ENCODE measurements at regions not wholly inside any gene's neighbourhood (a gene's known extent, or its start where the extent isn't known, plus 50 kb on each side); places are given as distances from the start of the nearest gene placed in this dataset.
"Not testable (repeated sequence)": the region's sequence is repeated elsewhere in the genome, so short reads cannot be mapped to it uniquely, and the experiment has no call there.

DNA sequence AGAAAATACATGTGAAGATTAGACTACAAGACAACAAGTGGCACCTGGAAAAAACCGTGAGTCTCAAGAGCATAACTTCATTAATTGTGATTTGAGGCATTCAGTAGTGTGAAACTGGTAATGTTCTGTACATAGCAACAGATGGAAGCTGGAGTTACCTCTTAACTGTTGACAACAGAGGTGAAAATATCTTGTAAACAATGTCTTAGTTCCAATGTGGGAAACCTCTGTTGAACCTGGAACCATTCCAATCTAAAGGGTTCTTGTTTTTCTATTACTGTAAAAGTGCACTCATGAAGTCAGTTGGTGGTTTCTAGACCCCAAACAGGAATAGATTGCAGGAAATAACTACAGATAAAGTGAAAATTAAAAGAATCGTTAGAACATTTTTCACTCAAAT, 728.4 kb downstream of the SLITRK1 start:
- Histone ChIP-seq H3K4me3 (ENCODE audit: low read depth in 1 of 5, low read length in 5 of 5) (no peak overlapping the region), H3K27me3 (ENCODE audit: control insufficient read depth in 5 of 5, insufficient read depth in 4 of 5, low read length in 5 of 5) (no peaks in the 10 kb centered on the region), H3K4me1 (ENCODE audit: control insufficient read depth in 5 of 5, insufficient read depth in 5 of 5, low read length in 5 of 5) (no peaks in the 10 kb centered on the region), H3K9me3 (ENCODE audit: control insufficient read depth in 5 of 5, low read length in 5 of 5) (no peaks in the 10 kb centered on the region), H3K27ac (ENCODE audit: low read depth, low read length) (no peak overlapping the region), H3K36me3 (ENCODE audit: control insufficient read depth in 5 of 5, insufficient read depth in 5 of 5, low read length in 5 of 5) (no peaks in the 10 kb centered on the region), H3K9ac (ENCODE audit: low read length in 5 of 5) (no peak overlapping the region)

DNA sequence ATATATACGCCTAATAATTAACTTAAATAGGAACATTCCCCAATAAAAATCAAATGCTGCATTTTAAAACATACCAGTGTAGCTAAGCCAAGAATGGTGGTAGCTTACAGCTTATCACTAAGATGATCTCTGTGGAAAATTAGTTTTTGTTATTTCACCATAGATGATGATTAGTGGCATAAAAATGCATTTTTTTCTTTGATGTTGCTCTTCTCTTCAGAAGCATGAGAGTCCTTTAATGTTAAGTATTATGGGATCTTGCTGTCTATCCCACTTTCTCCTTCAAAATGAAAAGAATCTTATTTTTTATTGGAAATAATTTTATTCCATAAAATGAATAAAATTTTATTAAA, 731.0 kb downstream of the SLITRK1 start:
- Histone ChIP-seq H3K9ac (ENCODE audit: low read length in 5 of 5) (no peak overlapping the region), H3K9me3 (ENCODE audit: control insufficient read depth in 5 of 5, low read length in 5 of 5) (no peaks in the 10 kb centered on the region), H3K27me3 (ENCODE audit: control insufficient read depth in 5 of 5, insufficient read depth in 4 of 5, low read length in 5 of 5) (no peaks in the 10 kb centered on the region), H3K4me1 (ENCODE audit: control insufficient read depth in 5 of 5, insufficient read depth in 5 of 5, low read length in 5 of 5) (no peaks in the 10 kb centered on the region), H3K27ac (ENCODE audit: low read depth, low read length) (no peak overlapping the region), H3K36me3 (ENCODE audit: control insufficient read depth in 5 of 5, insufficient read depth in 5 of 5, low read length in 5 of 5) (no peaks in the 10 kb centered on the region), H3K4me3 (ENCODE audit: low read depth in 1 of 5, low read length in 5 of 5) (no peak overlapping the region)

- H3K4me1 ChIP-seq (ENCODE audit: control insufficient read depth in 5 of 5, insufficient read depth in 5 of 5, low read length in 5 of 5): no peaks in the 10 kb centered on the region
- no peaks in the 10 kb centered on the region for H3K27me3 ChIP-seq (ENCODE audit: control insufficient read depth in 5 of 5, insufficient read depth in 4 of 5, low read length in 5 of 5)
- H3K9me3 ChIP-seq (ENCODE audit: control insufficient read depth in 5 of 5, low read length in 5 of 5): no peaks in the 10 kb centered on the region
- H3K27ac ChIP-seq (ENCODE audit: low read depth, low read length): no peak overlapping the region
- no peak overlapping the region for H3K4me3 ChIP-seq (ENCODE audit: low read depth in 1 of 5, low read length in 5 of 5)
- no peaks in the 10 kb centered on the region for H3K36me3 ChIP-seq (ENCODE audit: control insufficient read depth in 5 of 5, insufficient read depth in 5 of 5, low read length in 5 of 5)
- H3K9ac ChIP-seq (ENCODE audit: low read length in 5 of 5): no peak overlapping the region
These were observed 731.5 kb downstream of the SLITRK1 start for GRCh38 chr13:83150616-83151307.

GRCh38 chr13:83136660-83137059, 745.6 kb downstream of the SLITRK1 start:
- Histone ChIP-seq H3K36me3 (ENCODE audit: control insufficient read depth in 5 of 5, insufficient read depth in 5 of 5, low read length in 5 of 5) (no peaks in the 10 kb centered on the region), H3K4me1 (ENCODE audit: control insufficient read depth in 5 of 5, insufficient read depth in 5 of 5, low read length in 5 of 5) (no peaks in the 10 kb centered on the region), H3K27me3 (ENCODE audit: control insufficient read depth in 5 of 5, insufficient read depth in 4 of 5, low read length in 5 of 5) (no peaks in the 10 kb centered on the region), H3K9me3 (ENCODE audit: control insufficient read depth in 5 of 5, low read length in 5 of 5) (peaks cover 0 to 5% (median 4%) of the 10 kb centered on the region in 5 donors), H3K9ac (ENCODE audit: low read length in 5 of 5) (no peak overlapping the region), H3K27ac (ENCODE audit: low read depth, low read length) (no peak overlapping the region), H3K4me3 (ENCODE audit: low read depth in 1 of 5, low read length in 5 of 5) (no peak overlapping the region)

- no peaks in the 10 kb centered on the region for H3K9me3 ChIP-seq (ENCODE audit: control insufficient read depth in 5 of 5, low read length in 5 of 5)
- no peaks in the 10 kb centered on the region for H3K27me3 ChIP-seq (ENCODE audit: control insufficient read depth in 5 of 5, insufficient read depth in 4 of 5, low read length in 5 of 5)
- no peak overlapping the region for H3K9ac ChIP-seq (ENCODE audit: low read length in 5 of 5)
- H3K36me3 ChIP-seq (ENCODE audit: control insufficient read depth in 5 of 5, insufficient read depth in 5 of 5, low read length in 5 of 5): no peaks in the 10 kb centered on the region
- H3K4me3 ChIP-seq (ENCODE audit: low read depth in 1 of 5, low read length in 5 of 5): no peak overlapping the region
- no peak overlapping the region for H3K27ac ChIP-seq (ENCODE audit: low read depth, low read length)
- no peaks in the 10 kb centered on the region for H3K4me1 ChIP-seq (ENCODE audit: control insufficient read depth in 5 of 5, insufficient read depth in 5 of 5, low read length in 5 of 5)
These were observed 756.5 kb downstream of the SLITRK1 start for GRCh38 chr13:83125791-83126190.

- no peaks in the 10 kb centered on the region for H3K9me3 ChIP-seq (ENCODE audit: control insufficient read depth in 5 of 5, low read length in 5 of 5)
- H3K27ac ChIP-seq (ENCODE audit: low read depth, low read length): no peak overlapping the region
- H3K9ac ChIP-seq (ENCODE audit: low read length in 5 of 5): no peak overlapping the region
- no peaks in the 10 kb centered on the region for H3K4me1 ChIP-seq (ENCODE audit: control insufficient read depth in 5 of 5, insufficient read depth in 5 of 5, low read length in 5 of 5)
- no peaks in the 10 kb centered on the region for H3K36me3 ChIP-seq (ENCODE audit: control insufficient read depth in 5 of 5, insufficient read depth in 5 of 5, low read length in 5 of 5)
- H3K4me3 ChIP-seq (ENCODE audit: low read depth in 1 of 5, low read length in 5 of 5): no peak overlapping the region
- H3K27me3 ChIP-seq (ENCODE audit: control insufficient read depth in 5 of 5, insufficient read depth in 4 of 5, low read length in 5 of 5): no peaks in the 10 kb centered on the region
These were observed 760.4 kb downstream of the SLITRK1 start for GRCh38 chr13:83121896-83122295.

GRCh38 chr13:83117046-83117445, 765.2 kb downstream of the SLITRK1 start:
- no peaks in the 10 kb centered on the region for H3K4me1 ChIP-seq (ENCODE audit: control insufficient read depth in 5 of 5, insufficient read depth in 5 of 5, low read length in 5 of 5)
- H3K36me3 ChIP-seq (ENCODE audit: control insufficient read depth in 5 of 5, insufficient read depth in 5 of 5, low read length in 5 of 5): no peaks in the 10 kb centered on the region
- no peak overlapping the region for H3K27ac ChIP-seq (ENCODE audit: low read depth, low read length)
- no peak overlapping the region for H3K4me3 ChIP-seq (ENCODE audit: low read depth in 1 of 5, low read length in 5 of 5)
- H3K9ac ChIP-seq (ENCODE audit: low read length in 5 of 5): no peak overlapping the region
- H3K27me3 ChIP-seq (ENCODE audit: control insufficient read depth in 5 of 5, insufficient read depth in 4 of 5, low read length in 5 of 5): no peaks in the 10 kb centered on the region
- H3K9me3 ChIP-seq (ENCODE audit: control insufficient read depth in 5 of 5, low read length in 5 of 5): no peaks in the 10 kb centered on the region

DNA sequence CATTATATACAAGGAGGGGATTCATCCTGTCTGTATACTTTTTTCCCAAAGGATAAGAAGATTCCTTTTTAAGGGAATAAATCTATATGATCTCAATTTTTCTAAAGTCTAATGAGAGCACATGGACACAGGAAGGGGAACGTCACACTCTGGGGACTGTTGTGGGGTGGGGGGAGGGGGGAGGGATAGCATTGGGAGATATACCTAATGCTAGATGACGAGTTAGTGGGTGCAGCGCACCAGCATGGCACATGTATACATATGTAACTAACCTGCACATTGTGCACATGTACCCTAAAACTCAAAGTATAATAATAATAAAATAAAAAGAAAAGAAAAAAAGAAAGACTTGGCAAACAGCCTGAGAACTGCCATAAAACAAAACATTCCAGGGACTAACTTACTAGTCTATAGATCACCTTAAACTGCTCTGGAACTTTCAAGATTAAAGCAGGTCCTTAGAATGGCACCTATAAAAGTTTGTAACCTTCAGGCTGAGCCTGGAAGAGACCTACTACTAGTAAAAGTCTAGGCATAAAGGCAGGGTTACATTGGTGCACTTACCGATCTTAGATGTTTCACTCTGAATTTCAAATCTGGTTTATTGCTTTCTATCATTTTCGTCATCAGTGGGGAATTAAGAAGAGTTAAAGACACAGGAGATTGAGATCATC, 780.6 kb downstream of the SLITRK1 start:
- H3K9ac ChIP-seq (ENCODE audit: low read length in 5 of 5); H3K27ac ChIP-seq (ENCODE audit: low read depth, low read length); H3K9me3 ChIP-seq (ENCODE audit: control insufficient read depth in 5 of 5, low read length in 5 of 5); H3K27me3 ChIP-seq (ENCODE audit: control insufficient read depth in 5 of 5, insufficient read depth in 4 of 5, low read length in 5 of 5); H3K4me3 ChIP-seq (ENCODE audit: low read depth in 1 of 5, low read length in 5 of 5); H3K4me1 ChIP-seq (ENCODE audit: control insufficient read depth in 5 of 5, insufficient read depth in 5 of 5, low read length in 5 of 5); H3K36me3 ChIP-seq (ENCODE audit: control insufficient read depth in 5 of 5, insufficient read depth in 5 of 5, low read length in 5 of 5): not testable (repeated sequence)

DNA sequence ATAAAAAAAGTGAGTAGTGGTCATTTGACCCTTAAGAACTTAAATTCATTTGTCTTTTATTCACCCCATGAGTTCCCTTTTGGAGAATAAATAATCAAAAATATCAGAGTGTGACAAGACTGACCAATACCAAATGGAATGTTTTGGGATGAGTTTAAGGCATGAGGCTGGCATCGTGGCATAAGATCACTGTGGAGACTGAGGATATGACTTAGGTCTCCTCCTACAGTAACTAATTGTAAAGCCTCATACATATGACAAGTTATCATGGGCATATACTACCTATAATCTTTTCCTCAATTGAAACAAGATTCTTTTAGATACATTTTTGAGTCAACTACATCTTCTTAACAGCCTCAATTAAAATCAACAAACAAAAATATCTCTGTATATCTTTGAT, 782.0 kb downstream of the SLITRK1 start:
- Histone ChIP-seq H3K27me3 (ENCODE audit: control insufficient read depth in 5 of 5, insufficient read depth in 4 of 5, low read length in 5 of 5) (no peaks in the 10 kb centered on the region), H3K9me3 (ENCODE audit: control insufficient read depth in 5 of 5, low read length in 5 of 5) (peaks cover 0 to 4% (median 0%) of the 10 kb centered on the region in 5 donors), H3K9ac (ENCODE audit: low read length in 5 of 5) (no peak overlapping the region), H3K27ac (ENCODE audit: low read depth, low read length) (no peak overlapping the region), H3K4me3 (ENCODE audit: low read depth in 1 of 5, low read length in 5 of 5) (no peak overlapping the region), H3K4me1 (ENCODE audit: control insufficient read depth in 5 of 5, insufficient read depth in 5 of 5, low read length in 5 of 5) (no peaks in the 10 kb centered on the region), H3K36me3 (ENCODE audit: control insufficient read depth in 5 of 5, insufficient read depth in 5 of 5, low read length in 5 of 5) (no peaks in the 10 kb centered on the region)

GRCh38 chr13:83088858-83089257, 793.4 kb downstream of the SLITRK1 start:
- no peak overlapping the region for H3K9ac ChIP-seq (ENCODE audit: low read length in 5 of 5)
- peaks cover 0 to 5% (median 0%) of the 10 kb centered on the region in 5 donors for H3K4me1 ChIP-seq (ENCODE audit: control insufficient read depth in 5 of 5, insufficient read depth in 5 of 5, low read length in 5 of 5)
- peaks cover 0 to 12% (median 3%) of the 10 kb centered on the region in 5 donors for H3K9me3 ChIP-seq (ENCODE audit: control insufficient read depth in 5 of 5, low read length in 5 of 5)
- no peaks in the 10 kb centered on the region for H3K27me3 ChIP-seq (ENCODE audit: control insufficient read depth in 5 of 5, insufficient read depth in 4 of 5, low read length in 5 of 5)
- no peaks in the 10 kb centered on the region for H3K36me3 ChIP-seq (ENCODE audit: control insufficient read depth in 5 of 5, insufficient read depth in 5 of 5, low read length in 5 of 5)
- H3K27ac ChIP-seq (ENCODE audit: low read depth, low read length): no peak overlapping the region
- H3K4me3 ChIP-seq (ENCODE audit: low read depth in 1 of 5, low read length in 5 of 5): no peak overlapping the region
